ENCODE measurements at regions not wholly inside any gene's neighbourhood (a gene's known extent, or its start where the extent isn't known, plus 50 kb on each side); places are given as distances from the start of the nearest gene placed in this dataset.

GRCh38 chr20:58097943-58098342, 130.5 kb downstream of the ANKRD60 start:
- Mint-ChIP-seq H3K4me3 (no peak overlapping the region), H3K27me3 (peaks cover 4% of the 10 kb centered on the region), H3K27ac (no peak overlapping the region), H3K36me3 (ENCODE audit: low read depth) (no peaks in the 10 kb centered on the region), H3K9me3 (no peaks in the 10 kb centered on the region), H3K4me1 (ENCODE audit: low read depth) (no peaks in the 10 kb centered on the region)
- intact Hi-C loops (cut with micrococcal nuclease) = no loop called here

- no peaks in the 10 kb centered on the region for H3K36me3 Mint-ChIP-seq (ENCODE audit: low read depth)
Observed at GRCh38 chr20:58097429-58097828, 131.0 kb downstream of the ANKRD60 start.

GRCh38 chr20:58096880-58097423, 131.5 kb downstream of the ANKRD60 start:
- H3K4me1 Mint-ChIP-seq (ENCODE audit: low read depth) = no peaks in the 10 kb centered on the region
- H3K36me3 Mint-ChIP-seq (ENCODE audit: low read depth) = no peaks in the 10 kb centered on the region
- H3K27me3 Mint-ChIP-seq = peaks cover 4% of the 10 kb centered on the region
- H3K9me3 Mint-ChIP-seq = no peaks in the 10 kb centered on the region
- no peak overlapping the region for H3K27ac Mint-ChIP-seq
- intact Hi-C loops (cut with micrococcal nuclease) = no loop called here
- no peak overlapping the region for H3K4me3 Mint-ChIP-seq

More at GRCh38 chr20:58097429-58097828, 131.0 kb downstream of the ANKRD60 start:
- no peaks in the 10 kb centered on the region for H3K4me1 Mint-ChIP-seq (ENCODE audit: low read depth)
- H3K27ac Mint-ChIP-seq = no peak overlapping the region
- H3K9me3 Mint-ChIP-seq = no peaks in the 10 kb centered on the region
- H3K27me3 Mint-ChIP-seq = peaks cover 4% of the 10 kb centered on the region
- intact Hi-C loops (cut with micrococcal nuclease) = no loop called here
- no peak overlapping the region for H3K4me3 Mint-ChIP-seq

- H3K27me3 Mint-ChIP-seq = peaks cover 4% of the 10 kb centered on the region
- H3K36me3 Mint-ChIP-seq (ENCODE audit: low read depth) = no peaks in the 10 kb centered on the region
- no peaks in the 10 kb centered on the region for H3K9me3 Mint-ChIP-seq
- no peak overlapping the region for H3K4me3 Mint-ChIP-seq
- intact Hi-C loops (cut with micrococcal nuclease) = no loop called here
- no peaks in the 10 kb centered on the region for H3K4me1 Mint-ChIP-seq (ENCODE audit: low read depth)
- no peak overlapping the region for H3K27ac Mint-ChIP-seq
Observed at GRCh38 chr20:58094698-58095097, 133.8 kb downstream of the ANKRD60 start.

GRCh38 chr20:58094160-58094559, 134.3 kb downstream of the ANKRD60 start:
- Mint-ChIP-seq H3K27ac (no peak overlapping the region), H3K4me3 (no peak overlapping the region), H3K36me3 (ENCODE audit: low read depth) (no peaks in the 10 kb centered on the region), H3K4me1 (ENCODE audit: low read depth) (no peaks in the 10 kb centered on the region), H3K27me3 (peaks cover 4% of the 10 kb centered on the region), H3K9me3 (no peaks in the 10 kb centered on the region)
- intact Hi-C loops (cut with micrococcal nuclease) = no loop called here

DNA sequence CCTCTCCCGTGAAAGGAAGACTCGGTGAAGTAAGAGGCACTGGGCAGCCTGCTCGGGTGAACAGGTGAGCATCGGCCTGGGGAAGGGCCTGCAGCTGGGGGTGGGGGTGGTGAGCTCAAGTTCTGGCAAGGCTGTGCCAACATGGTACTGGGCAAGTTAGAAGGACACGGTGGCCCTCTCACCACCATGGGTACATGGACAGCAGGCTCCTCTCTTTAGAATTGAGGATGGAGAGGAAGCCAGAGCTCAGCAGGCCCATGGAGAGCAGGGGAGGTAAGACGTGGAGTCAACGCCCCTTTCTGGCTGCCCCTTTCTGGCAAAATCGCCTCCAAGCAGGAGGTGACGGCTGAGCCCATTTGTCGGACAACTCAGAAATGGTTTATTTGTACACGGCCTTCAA, 135.6 kb downstream of the ANKRD60 start:
- H3K36me3 Mint-ChIP-seq (ENCODE audit: low read depth) = no peaks in the 10 kb centered on the region
- H3K27me3 Mint-ChIP-seq = peaks cover 4% of the 10 kb centered on the region

DNA sequence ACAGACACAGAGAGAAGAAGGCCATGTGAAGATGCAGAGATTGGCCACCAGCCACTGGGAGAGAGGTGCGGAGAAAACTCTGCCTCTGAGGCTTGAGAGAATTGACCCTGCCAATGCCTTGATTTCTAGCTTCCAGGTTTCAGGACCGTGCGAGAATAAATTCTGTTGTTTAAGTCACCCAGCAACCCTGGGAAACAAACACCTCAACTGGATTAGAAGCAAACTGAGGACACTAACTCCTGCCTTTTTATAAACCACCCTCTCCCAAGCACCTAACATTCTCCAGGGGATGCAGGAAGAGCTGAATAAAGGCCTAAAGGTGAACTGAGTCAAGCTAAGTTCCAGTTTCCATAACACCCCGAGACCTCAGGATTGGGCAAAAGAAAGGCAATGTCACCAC, 136.1 kb downstream of the ANKRD60 start:
- intact Hi-C loops (cut with micrococcal nuclease) = no loop called here
- Mint-ChIP-seq H3K36me3 (ENCODE audit: low read depth) (no peaks in the 10 kb centered on the region), H3K4me3 (no peak overlapping the region), H3K27ac (no peak overlapping the region), H3K4me1 (ENCODE audit: low read depth) (no peaks in the 10 kb centered on the region), H3K9me3 (no peaks in the 10 kb centered on the region), H3K27me3 (peaks cover 3% of the 10 kb centered on the region)

More for the DNA sequence above, 135.6 kb downstream of the ANKRD60 start:
- intact Hi-C loops (cut with micrococcal nuclease) = no loop called here
- no peaks in the 10 kb centered on the region for H3K4me1 Mint-ChIP-seq (ENCODE audit: low read depth)
- no peaks in the 10 kb centered on the region for H3K9me3 Mint-ChIP-seq
- no peak overlapping the region for H3K27ac Mint-ChIP-seq
- H3K4me3 Mint-ChIP-seq = no peak overlapping the region

GRCh38 chr20:58091810-58092209, 136.6 kb downstream of the ANKRD60 start:
- Mint-ChIP-seq H3K4me1 (ENCODE audit: low read depth) (no peaks in the 10 kb centered on the region), H3K9me3 (no peaks in the 10 kb centered on the region), H3K4me3 (no peak overlapping the region), H3K27ac (no peak overlapping the region), H3K27me3 (no peaks in the 10 kb centered on the region), H3K36me3 (ENCODE audit: low read depth) (no peaks in the 10 kb centered on the region)
- intact Hi-C loops (cut with micrococcal nuclease) = no loop called here

DNA sequence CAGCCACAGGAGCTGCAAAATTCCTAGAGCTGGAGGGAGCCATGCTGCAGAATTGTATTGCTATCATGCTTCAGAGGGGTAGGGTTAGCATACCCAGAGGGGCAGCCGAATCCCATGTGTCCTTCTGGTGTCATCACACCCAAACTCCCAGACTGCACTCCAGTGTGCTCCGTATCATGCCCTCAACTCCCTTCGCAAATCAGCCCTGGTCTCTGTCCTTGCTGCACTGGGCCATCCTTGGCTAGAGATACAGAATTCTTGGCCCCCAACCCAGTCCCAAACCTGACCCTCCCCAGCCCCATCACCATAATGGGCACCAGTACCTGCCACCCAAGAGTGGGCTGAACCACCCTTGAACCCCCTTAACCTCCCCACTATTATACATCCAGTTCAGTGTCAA, 138.3 kb downstream of the ANKRD60 start:
- H3K27ac Mint-ChIP-seq = no peak overlapping the region
- H3K36me3 Mint-ChIP-seq (ENCODE audit: low read depth) = no peaks in the 10 kb centered on the region
- no peaks in the 10 kb centered on the region for H3K27me3 Mint-ChIP-seq
- H3K9me3 Mint-ChIP-seq = no peaks in the 10 kb centered on the region
- no peaks in the 10 kb centered on the region for H3K4me1 Mint-ChIP-seq (ENCODE audit: low read depth)
- intact Hi-C loops (cut with micrococcal nuclease) = no loop called here
- H3K4me3 Mint-ChIP-seq = no peak overlapping the region

GRCh38 chr20:58088625-58089024, 139.8 kb downstream of the ANKRD60 start:
- Mint-ChIP-seq H3K4me3 (no peak overlapping the region), H3K4me1 (ENCODE audit: low read depth) (no peaks in the 10 kb centered on the region), H3K9me3 (no peaks in the 10 kb centered on the region), H3K36me3 (ENCODE audit: low read depth) (no peaks in the 10 kb centered on the region), H3K27ac (no peak overlapping the region), H3K27me3 (no peaks in the 10 kb centered on the region)
- intact Hi-C loops (cut with micrococcal nuclease) = loop anchor here (10.0 kb wide), 1 partner anchor 574 kb away; no protein-coding TSS in a partner anchor

- intact Hi-C loops (cut with micrococcal nuclease) = loop anchor here (10.0 kb wide), 1 partner anchor 573 kb away; no protein-coding TSS in a partner anchor
Observed at GRCh38 chr20:58088105-58088504, 140.3 kb downstream of the ANKRD60 start.

DNA sequence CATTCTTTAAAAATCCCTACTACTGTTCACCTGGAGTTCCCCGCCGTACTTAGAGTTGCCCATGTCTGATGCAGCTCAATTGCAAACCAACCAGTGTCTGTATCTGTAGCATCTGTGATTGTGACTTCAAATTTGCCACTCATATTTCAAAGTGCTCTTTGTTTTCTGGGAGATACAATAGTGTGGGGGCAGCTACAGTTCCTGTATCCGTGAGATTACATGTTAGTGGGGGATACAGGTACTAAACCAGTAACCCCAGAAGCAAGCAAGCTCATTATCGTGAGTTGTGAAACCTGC, 140.9 kb downstream of the ANKRD60 start:
- Mint-ChIP-seq H3K27me3 (no peaks in the 10 kb centered on the region), H3K9me3 (no peaks in the 10 kb centered on the region), H3K4me1 (ENCODE audit: low read depth) (no peaks in the 10 kb centered on the region), H3K36me3 (ENCODE audit: low read depth) (no peaks in the 10 kb centered on the region), H3K4me3 (no peak overlapping the region), H3K27ac (no peak overlapping the region)
- intact Hi-C loops (cut with micrococcal nuclease) = loop anchor here (2.0 to 10.0 kb wide), 2 partner anchors 433 to 573 kb away; no protein-coding TSS in a partner anchor

More at GRCh38 chr20:58088105-58088504, 140.3 kb downstream of the ANKRD60 start:
- no peaks in the 10 kb centered on the region for H3K9me3 Mint-ChIP-seq
- H3K36me3 Mint-ChIP-seq (ENCODE audit: low read depth) = no peaks in the 10 kb centered on the region
- no peak overlapping the region for H3K4me3 Mint-ChIP-seq
- no peaks in the 10 kb centered on the region for H3K27me3 Mint-ChIP-seq
- no peaks in the 10 kb centered on the region for H3K4me1 Mint-ChIP-seq (ENCODE audit: low read depth)
- no peak overlapping the region for H3K27ac Mint-ChIP-seq

- Mint-ChIP-seq H3K9me3 (no peaks in the 10 kb centered on the region), H3K4me1 (ENCODE audit: low read depth) (no peaks in the 10 kb centered on the region), H3K4me3 (no peak overlapping the region), H3K36me3 (ENCODE audit: low read depth) (no peaks in the 10 kb centered on the region), H3K27me3 (no peaks in the 10 kb centered on the region), H3K27ac (no peak overlapping the region)
- intact Hi-C loops (cut with micrococcal nuclease) = loop anchor here (2.0 to 10.0 kb wide), 2 partner anchors 432 to 572 kb away; no protein-coding TSS in a partner anchor
Observed at GRCh38 chr20:58086763-58087561, 141.5 kb downstream of the ANKRD60 start.

DNA sequence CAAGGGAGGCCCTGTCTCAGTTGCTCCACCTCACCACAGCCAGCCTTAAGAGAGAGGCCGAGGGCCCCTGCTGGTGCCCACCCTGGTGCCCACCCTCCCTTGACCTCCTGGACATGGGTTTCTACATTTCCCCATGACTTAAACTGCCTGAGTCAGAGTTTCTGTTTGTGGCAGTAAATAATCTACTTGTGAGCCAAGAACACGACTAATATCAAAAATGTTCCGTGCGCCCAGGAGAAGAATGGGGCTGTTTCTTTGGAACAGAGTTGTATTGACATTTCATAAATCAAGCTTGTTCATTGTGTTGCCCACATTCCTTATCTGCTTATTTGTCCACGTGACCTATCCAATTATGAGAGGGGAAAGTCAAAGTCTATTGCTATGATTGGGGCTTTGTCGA, 143.5 kb downstream of the ANKRD60 start:
- Mint-ChIP-seq H3K9me3 (no peaks in the 10 kb centered on the region), H3K27me3 (no peaks in the 10 kb centered on the region), H3K36me3 (ENCODE audit: low read depth) (no peaks in the 10 kb centered on the region), H3K4me1 (ENCODE audit: low read depth) (no peaks in the 10 kb centered on the region), H3K4me3 (no peak overlapping the region), H3K27ac (no peak overlapping the region)
- intact Hi-C loops (cut with micrococcal nuclease) = loop anchor here (10.0 kb wide), 1 partner anchor 570 kb away; no protein-coding TSS in a partner anchor

Measured in dendritic cell treated with granulocyte-macrophage colony-stimulating factor and Interleukin-4, amounts not matched to agents 40 ng/mL and 50 ng/mL, for 4 days (primary cell).